Neural progenitor cell (in vitro differentiated cells): ENCODE measurements at regions not wholly inside any gene's neighbourhood (a gene's known extent, or its start where the extent isn't known, plus 50 kb on each side); places are given as distances from the start of the nearest gene placed in this dataset.

Source experiments
- EZH2 ChIP-seq: fragments of 200-600 bp; sonication (generic); IDR thresholded peaks from 2 replicates; pipeline ENCODE4 v1.6.1; 2017; ENCODE audit warnings: antibody characterized with exemption, mild to moderate bottlenecking, moderate library complexity
- TF ChIP-seq, protein P1 (sequence below): fragments of 200-600 bp; sonication (generic); IDR thresholded peaks from 2 replicates; pipeline ENCODE4 v1.5.1; 2017; ENCODE audit warnings: antibody characterized with exemption, mild to moderate bottlenecking

DNA sequence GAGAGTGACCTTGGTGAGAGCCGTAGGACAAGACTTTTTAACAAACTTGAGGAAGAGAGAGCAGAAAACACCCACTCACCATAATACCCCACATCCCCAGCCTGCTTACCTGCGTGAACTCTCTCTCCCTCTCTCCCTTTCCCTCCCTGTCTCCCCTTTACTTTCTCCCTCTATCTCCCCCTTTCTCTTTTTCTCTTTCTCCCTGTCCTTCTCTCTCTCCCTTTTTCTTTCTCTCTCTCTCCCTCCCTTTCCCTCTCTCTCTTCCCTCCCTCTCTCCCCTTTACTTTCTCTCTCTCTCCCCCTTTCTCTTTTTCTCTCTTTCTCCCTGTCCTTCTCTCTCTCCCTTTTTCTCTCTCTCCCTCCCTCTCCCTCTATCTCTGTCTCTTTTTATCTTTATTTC, 464.0 kb upstream of the AUTS2 start:
- TF ChIP-seq, protein P1, sequence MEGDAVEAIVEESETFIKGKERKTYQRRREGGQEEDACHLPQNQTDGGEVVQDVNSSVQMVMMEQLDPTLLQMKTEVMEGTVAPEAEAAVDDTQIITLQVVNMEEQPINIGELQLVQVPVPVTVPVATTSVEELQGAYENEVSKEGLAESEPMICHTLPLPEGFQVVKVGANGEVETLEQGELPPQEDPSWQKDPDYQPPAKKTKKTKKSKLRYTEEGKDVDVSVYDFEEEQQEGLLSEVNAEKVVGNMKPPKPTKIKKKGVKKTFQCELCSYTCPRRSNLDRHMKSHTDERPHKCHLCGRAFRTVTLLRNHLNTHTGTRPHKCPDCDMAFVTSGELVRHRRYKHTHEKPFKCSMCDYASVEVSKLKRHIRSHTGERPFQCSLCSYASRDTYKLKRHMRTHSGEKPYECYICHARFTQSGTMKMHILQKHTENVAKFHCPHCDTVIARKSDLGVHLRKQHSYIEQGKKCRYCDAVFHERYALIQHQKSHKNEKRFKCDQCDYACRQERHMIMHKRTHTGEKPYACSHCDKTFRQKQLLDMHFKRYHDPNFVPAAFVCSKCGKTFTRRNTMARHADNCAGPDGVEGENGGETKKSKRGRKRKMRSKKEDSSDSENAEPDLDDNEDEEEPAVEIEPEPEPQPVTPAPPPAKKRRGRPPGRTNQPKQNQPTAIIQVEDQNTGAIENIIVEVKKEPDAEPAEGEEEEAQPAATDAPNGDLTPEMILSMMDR, result no peak
- no peak for TF ChIP-seq EZH2
